Activated T-cell treated with anti-CD3 and anti-CD28 coated beads, Interleukin-2, amount 50 U/mL, for 48 hours (primary cell): ENCODE measurements at regions not wholly inside any gene's neighbourhood (a gene's known extent, or its start where the extent isn't known, plus 50 kb on each side); places are given as distances from the start of the nearest gene placed in this dataset.

Source experiments
- DNase-seq, 2 experiments: peaks; one replicate each; pipeline ENCODE4 v3.0.0-alpha.2; 2020

DNA sequence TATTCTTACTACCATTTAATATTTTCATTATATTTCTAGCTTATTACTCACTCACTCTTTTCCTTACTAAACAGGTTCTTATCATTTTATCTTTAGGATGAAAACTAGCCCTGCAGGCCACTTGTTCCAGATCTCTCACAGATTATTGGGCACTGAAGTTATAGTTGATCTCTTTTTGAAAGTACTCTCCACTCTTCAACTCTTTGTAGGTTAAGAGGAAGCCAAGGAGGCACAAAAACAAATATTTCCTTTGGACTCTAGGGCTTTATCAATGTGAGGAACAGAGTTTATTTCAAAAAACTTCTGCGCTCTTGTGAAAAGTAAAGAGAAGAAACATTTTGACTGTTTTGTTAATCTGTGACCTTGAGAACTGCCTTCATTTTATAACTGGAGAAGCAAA, 96.0 kb upstream of the NPHP3 start:
- DNase-seq: no peak

DNA sequence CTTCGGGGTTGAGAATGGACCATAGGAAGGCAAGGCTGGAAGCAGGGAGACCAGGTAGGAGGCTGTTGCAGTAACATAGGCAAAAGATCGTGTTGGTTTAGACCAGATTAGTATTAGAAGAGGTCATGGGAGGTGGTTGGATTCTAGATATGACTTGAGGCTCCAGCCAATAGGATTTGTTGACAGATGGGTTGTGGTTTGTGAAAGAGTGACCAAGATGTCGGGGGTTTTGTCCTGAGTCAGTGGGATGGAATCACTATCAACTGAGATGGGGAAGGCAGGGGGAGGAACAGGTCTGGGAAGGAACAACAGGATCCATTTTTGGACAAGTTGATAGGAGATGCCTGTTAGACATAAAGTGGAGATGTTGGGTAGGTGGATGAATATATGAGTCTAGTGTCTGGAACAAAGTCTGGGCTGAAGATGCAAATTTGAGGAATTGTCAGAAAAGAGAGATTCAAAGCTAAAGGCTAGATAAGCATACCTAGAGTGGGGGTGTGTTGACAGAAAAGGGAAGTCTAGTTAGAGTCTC, 95.5 kb upstream of the NPHP3 start:
- no peak for DNase-seq

- DNase-seq: no peak
Observed at GRCh38 chr3:132805071-132805470, 82.9 kb upstream of the NPHP3 start.

DNA sequence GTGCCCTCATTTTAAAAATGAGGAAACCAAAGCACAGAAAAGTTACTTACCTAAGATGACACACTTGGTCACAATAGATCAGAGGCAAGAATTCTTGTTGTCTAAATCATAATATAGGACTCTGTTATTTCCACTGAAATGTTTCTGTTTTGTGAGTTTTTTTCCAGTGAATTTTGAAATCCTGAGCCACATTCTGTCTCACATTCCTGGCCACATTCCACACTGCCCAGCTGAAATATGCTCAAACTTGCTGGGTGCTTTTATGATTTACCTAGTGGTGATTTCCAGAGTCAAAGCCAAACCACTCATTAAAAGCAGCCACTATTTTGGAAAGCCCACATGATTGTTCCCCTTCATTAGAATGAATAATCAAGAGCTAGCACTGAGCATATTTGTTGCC, 82.3 kb upstream of the NPHP3 start:
- no peak for DNase-seq

GRCh38 chr3:132803889-132804288, 81.7 kb upstream of the NPHP3 start:
- DNase-seq: no peak

GRCh38 chr3:132800958-132801357, 78.7 kb upstream of the NPHP3 start:
- DNase-seq: no peak

GRCh38 chr3:132790806-132791205, 68.6 kb upstream of the NPHP3 start:
- no peak for DNase-seq

GRCh38 chr3:132789959-132790358, 67.8 kb upstream of the NPHP3 start:
- DNase-seq: no peak

GRCh38 chr3:132788301-132788671, 66.1 kb upstream of the NPHP3 start:
- no peak for DNase-seq

GRCh38 chr3:132787616-132788300, 65.5 kb upstream of the NPHP3 start:
- DNase-seq: no peak

DNA sequence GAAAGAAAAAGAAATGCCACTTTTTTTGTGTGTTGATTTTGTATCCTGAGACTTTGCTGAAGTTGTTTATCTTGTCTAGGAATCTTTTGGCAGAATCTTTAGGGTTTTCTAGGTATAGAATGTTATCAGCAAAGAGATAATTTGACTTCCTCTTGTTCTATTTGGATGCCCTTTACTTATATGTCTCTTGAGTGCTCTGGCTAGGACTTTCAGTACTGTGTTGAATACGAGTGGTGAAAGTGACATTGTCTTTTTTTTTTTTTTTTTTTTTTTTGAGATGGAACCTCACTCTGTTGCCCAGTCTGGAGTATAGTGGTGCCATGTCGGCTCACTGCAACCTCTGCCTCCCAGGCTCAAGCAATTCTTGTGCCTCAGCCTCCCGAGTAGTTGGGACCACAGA, 64.7 kb upstream of the NPHP3 start:
- no peak for DNase-seq

GRCh38 chr3:132785292-132785691, 63.1 kb upstream of the NPHP3 start:
- DNase-seq: no peak

GRCh38 chr3:132784502-132785025, 62.4 kb upstream of the NPHP3 start:
- DNase-seq: no peak

DNA sequence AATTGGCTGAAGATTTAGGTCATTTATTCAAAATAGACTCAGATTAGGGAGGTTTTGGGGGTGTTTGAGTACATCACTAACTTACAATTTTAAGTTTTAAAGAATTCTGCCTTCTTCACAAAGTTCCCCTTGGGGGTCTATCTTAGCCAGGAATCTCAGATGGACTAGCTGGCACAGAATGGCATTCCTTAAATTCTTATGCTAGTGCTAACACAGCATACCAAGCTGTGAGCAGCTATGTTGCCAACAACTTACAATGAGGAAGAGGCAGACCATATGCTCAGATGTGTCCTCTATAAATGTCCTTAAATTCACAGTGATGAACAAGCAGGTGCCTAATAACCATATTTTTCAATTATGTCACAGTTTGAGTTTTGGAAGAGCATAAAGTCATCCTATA, 60.9 kb upstream of the NPHP3 start:
- no peak for DNase-seq

DNA sequence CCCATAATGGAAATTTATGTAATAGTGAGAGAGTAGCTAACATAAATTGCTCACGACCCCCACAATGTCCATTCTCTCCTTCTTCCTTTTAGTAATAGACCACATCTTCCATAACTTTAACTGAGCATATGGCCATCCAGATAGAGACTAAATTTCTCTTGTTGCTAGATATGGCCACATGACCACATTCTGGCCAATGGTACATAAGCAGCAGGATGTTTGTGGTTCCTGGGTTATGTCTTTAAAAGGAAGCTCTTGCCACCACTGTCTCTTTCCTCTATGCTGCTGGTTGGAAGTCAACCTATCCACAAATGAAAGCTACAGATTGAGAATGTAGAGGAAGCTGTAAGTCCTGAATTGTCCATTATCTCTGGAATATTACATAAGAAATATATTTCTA, 59.7 kb upstream of the NPHP3 start:
- DNase-seq: no peak

DNA sequence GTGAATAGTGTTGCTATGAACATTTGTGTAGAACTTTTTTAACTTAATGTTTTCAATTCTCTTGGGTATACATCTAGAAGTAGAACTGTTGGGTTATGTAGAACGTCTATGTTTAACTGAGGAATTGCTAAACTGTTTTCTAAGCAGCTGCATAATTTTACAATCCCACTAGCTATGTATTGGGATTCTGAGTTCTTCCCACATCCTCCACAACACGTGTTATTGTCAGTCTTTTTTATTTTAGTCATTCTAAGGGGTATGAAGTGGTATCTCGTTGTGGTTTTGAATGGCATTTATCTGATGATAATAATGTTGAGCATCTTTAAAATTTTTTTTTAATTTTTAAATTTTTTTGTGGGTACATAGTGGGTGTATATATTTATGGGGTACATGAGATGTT, 55.0 kb upstream of the NPHP3 start:
- no peak for DNase-seq

GRCh38 chr3:132773071-132773619, 50.9 kb upstream of the NPHP3 start:
- DNase-seq: peak in 1 of 2 experiments; percentile 19

DNA sequence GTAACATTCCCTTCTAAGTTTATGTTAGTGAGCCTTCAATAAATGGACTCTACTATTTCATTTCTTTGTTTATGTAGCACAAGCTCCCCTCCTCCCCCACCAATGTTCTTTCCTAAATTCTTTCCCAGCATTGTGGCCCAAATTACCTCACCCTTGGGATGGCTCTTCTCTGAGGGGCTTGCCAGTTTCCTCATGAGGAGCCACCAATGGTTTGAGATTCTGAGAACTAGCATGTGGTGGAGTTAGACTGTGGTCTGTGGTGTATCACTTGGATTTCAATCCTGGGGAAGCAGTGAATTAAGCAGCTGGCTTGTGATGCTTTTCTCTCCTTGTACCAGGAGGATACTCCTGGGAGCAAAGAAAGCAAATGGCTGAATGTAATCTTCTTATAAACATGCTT, 50.0 kb upstream of the NPHP3 start:
- no peak for DNase-seq
